22Rv1 (cell line): ENCODE measurements at regions not wholly inside any gene's neighbourhood (a gene's known extent, or its start where the extent isn't known, plus 50 kb on each side); places are given as distances from the start of the nearest gene placed in this dataset.

Experiments used
- ZFX ChIP-seq: fragments of 450-650 bp; IDR thresholded peaks from 2 replicates; pipeline ENCODE4 v1.6.1; 2017; ENCODE audit warnings: antibody characterized with exemption, borderline replicate concordance
- TF ChIP-seq, protein P1 (sequence below): fragments of 450-650 bp; IDR thresholded peaks from 2 replicates; pipeline ENCODE4 v1.5.1; 2017; ENCODE audit warnings: mild to moderate bottlenecking

GRCh38 chr3:87084868-87085267 lies 93.9 kb upstream of the VGLL3 start:
- TF ChIP-seq, protein P1, sequence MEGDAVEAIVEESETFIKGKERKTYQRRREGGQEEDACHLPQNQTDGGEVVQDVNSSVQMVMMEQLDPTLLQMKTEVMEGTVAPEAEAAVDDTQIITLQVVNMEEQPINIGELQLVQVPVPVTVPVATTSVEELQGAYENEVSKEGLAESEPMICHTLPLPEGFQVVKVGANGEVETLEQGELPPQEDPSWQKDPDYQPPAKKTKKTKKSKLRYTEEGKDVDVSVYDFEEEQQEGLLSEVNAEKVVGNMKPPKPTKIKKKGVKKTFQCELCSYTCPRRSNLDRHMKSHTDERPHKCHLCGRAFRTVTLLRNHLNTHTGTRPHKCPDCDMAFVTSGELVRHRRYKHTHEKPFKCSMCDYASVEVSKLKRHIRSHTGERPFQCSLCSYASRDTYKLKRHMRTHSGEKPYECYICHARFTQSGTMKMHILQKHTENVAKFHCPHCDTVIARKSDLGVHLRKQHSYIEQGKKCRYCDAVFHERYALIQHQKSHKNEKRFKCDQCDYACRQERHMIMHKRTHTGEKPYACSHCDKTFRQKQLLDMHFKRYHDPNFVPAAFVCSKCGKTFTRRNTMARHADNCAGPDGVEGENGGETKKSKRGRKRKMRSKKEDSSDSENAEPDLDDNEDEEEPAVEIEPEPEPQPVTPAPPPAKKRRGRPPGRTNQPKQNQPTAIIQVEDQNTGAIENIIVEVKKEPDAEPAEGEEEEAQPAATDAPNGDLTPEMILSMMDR = no peak
- no peak for TF ChIP-seq ZFX
